ENCODE measurements at regions not wholly inside any gene's neighbourhood (a gene's known extent, or its start where the extent isn't known, plus 50 kb on each side); places are given as distances from the start of the nearest gene placed in this dataset.

GRCh38 chr2:12863937-12864336, 147.2 kb downstream of the TRIB2 start:
- WGBS = 92% methylated on average over 2 of the region's 2 CpGs
- Histone ChIP-seq H3K4me3 (no peak overlapping the region), H3K9me3 (peaks cover 0 to 10% (median 8%) of the 10 kb centered on the region in 4 donors), H3K4me1 (peaks cover 5 to 16% (median 11%) of the 10 kb centered on the region in 4 donors), H3K27me3 (no peaks in the 10 kb centered on the region), H3K27ac (replicated peaks in 1 of 4) (no peak overlapping the region), H3K36me3 (no peaks in the 10 kb centered on the region)
- TF ChIP-seq EP300 (IDR thresholded peaks at IDR 0.05) (no peak), POLR2AphosphoS5 (IDR thresholded peaks at IDR 0.05) (no peak), POLR2A (IDR thresholded peaks at IDR 0.05; ENCODE audit: low read depth) (no peak), CTCF (IDR thresholded peaks at IDR 0.05) (no peak)
- intact Hi-C loops (cut with DNase I) = no loop called here
- DNase-seq (ENCODE audit: extremely low spot score) = no peak

GRCh38 chr2:12867631-12868287, 151.0 kb downstream of the TRIB2 start:
- peaks cover 0 to 10% (median 8%) of the 10 kb centered on the region in 4 donors for H3K9me3 ChIP-seq
- WGBS = 38% methylated on average over 5 of the region's 5 CpGs
- intact Hi-C loops (cut with DNase I) = no loop called here
- no peak for DNase-seq (ENCODE audit: extremely low spot score)
- no peaks in the 10 kb centered on the region for H3K27me3 ChIP-seq
- no peaks in the 10 kb centered on the region for H3K36me3 ChIP-seq
- TF ChIP-seq POLR2AphosphoS5 (IDR thresholded peaks at IDR 0.05) = no peak
- TF ChIP-seq POLR2A (IDR thresholded peaks at IDR 0.05; ENCODE audit: low read depth) = no peak
- TF ChIP-seq EP300 (IDR thresholded peaks at IDR 0.05) = no peak
- no peak for TF ChIP-seq CTCF (IDR thresholded peaks at IDR 0.05)
- peaks cover 0 to 13% (median 6%) of the 10 kb centered on the region in 4 donors for H3K4me1 ChIP-seq
- H3K27ac ChIP-seq (replicated peaks in 1 of 4) = no peak overlapping the region
- no peak overlapping the region for H3K4me3 ChIP-seq

GRCh38 chr2:12870692-12871091, 154.0 kb downstream of the TRIB2 start:
- intact Hi-C loops (cut with DNase I) = no loop called here
- DNase-seq (ENCODE audit: extremely low spot score) = no peak
- H3K4me3 ChIP-seq = no peak overlapping the region
- WGBS = 86% methylated on average over 1 of the region's 1 CpG
- no peaks in the 10 kb centered on the region for H3K27me3 ChIP-seq
- no peaks in the 10 kb centered on the region for H3K36me3 ChIP-seq
- TF ChIP-seq CTCF (IDR thresholded peaks at IDR 0.05) (no peak), POLR2A (IDR thresholded peaks at IDR 0.05; ENCODE audit: low read depth) (no peak), POLR2AphosphoS5 (IDR thresholded peaks at IDR 0.05) (no peak), EP300 (IDR thresholded peaks at IDR 0.05) (no peak)
- H3K9me3 ChIP-seq = no peaks in the 10 kb centered on the region
- H3K27ac ChIP-seq (replicated peaks in 1 of 4) = no peak overlapping the region
- H3K4me1 ChIP-seq = peaks cover 0 to 13% (median 6%) of the 10 kb centered on the region in 4 donors

GRCh38 chr2:12871694-12872315, 155.1 kb downstream of the TRIB2 start:
- intact Hi-C loops (cut with DNase I) = no loop called here
- H3K36me3 ChIP-seq = no peaks in the 10 kb centered on the region
- no peak overlapping the region for H3K27ac ChIP-seq (replicated peaks in 1 of 4)
- DNase-seq (ENCODE audit: extremely low spot score) = no peak
- no peak overlapping the region for H3K4me3 ChIP-seq
- WGBS = 94% methylated on average over 6 of the region's 6 CpGs
- no peaks in the 10 kb centered on the region for H3K9me3 ChIP-seq
- peaks cover 0 to 13% (median 6%) of the 10 kb centered on the region in 4 donors for H3K4me1 ChIP-seq
- TF ChIP-seq POLR2A (IDR thresholded peaks at IDR 0.05; ENCODE audit: low read depth) (no peak), EP300 (IDR thresholded peaks at IDR 0.05) (no peak), CTCF (IDR thresholded peaks at IDR 0.05) (no peak), POLR2AphosphoS5 (IDR thresholded peaks at IDR 0.05) (no peak)
- no peaks in the 10 kb centered on the region for H3K27me3 ChIP-seq
